HG03025 (cell line): ENCODE measurements at regions not wholly inside any gene's neighbourhood (a gene's known extent, or its start where the extent isn't known, plus 50 kb on each side); places are given as distances from the start of the nearest gene placed in this dataset.

Experiments used
- ATAC-seq: cut with Tn5 transposase; IDR thresholded peaks from one replicate; pipeline ENCODE4 v1.9.1; 2021; ENCODE audit warnings: mild to moderate bottlenecking, moderate library complexity; ENCODE audit not compliant: unreplicated experiment, low FRiP score

- no peak for ATAC-seq
These were observed 67.3 kb upstream of the FUT8 start for GRCh38 chr14:65345266-65345665.

- ATAC-seq: no peak
These were observed 66.1 kb upstream of the FUT8 start for GRCh38 chr14:65346474-65346873.

GRCh38 chr14:65346895-65347294, 65.6 kb upstream of the FUT8 start:
- ATAC-seq: no peak

DNA sequence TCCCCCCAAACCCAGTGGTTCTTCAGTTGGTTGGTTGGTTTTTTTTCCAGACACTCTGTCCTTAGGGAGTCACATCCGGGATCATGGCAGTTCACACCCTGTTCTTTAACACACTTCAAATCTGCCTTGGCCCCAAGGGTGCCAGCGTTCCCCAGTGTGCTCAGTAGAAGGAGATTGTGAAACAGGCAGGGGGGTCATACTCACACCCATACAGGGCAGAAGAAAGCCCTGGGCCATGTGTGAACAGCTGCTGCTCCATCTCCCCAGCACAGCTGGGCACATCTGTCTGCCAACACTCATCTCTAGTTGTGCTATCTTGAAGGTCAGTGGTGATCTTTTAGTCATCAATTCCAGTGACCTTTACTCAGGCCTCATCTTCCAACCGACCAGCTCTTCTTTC, 64.4 kb upstream of the FUT8 start:
- ATAC-seq: no peak

GRCh38 chr14:65349100-65349499, 63.4 kb upstream of the FUT8 start:
- no peak for ATAC-seq

GRCh38 chr14:65351493-65352194, 60.9 kb upstream of the FUT8 start:
- no peak for ATAC-seq

- ATAC-seq: no peak
These were observed 59.5 kb upstream of the FUT8 start for GRCh38 chr14:65352964-65353530.

DNA sequence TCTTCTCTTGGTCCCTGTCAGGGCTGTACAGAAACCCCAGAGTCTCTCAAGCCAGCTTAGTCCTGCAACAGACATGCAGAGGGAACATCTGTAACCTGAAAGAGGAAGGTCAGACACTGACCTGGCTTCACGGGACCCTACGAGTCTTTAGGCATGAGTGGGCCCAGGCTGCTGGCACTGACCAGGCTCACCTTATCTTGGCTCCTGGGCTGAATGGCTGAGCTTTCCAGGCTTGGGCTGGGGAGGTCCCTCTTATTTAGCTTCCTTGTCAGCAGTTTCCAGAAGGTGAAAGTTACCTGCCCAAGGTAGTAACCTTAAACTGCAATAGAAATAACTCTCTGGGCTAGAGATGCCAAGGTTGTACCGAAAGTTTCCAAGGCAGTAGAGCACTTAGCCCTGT, 58.4 kb upstream of the FUT8 start:
- no peak for ATAC-seq

- no peak for ATAC-seq
These were observed 57.8 kb upstream of the FUT8 start for GRCh38 chr14:65354715-65355114.

- no peak for ATAC-seq
These were observed 56.1 kb upstream of the FUT8 start for GRCh38 chr14:65356327-65356836.

DNA sequence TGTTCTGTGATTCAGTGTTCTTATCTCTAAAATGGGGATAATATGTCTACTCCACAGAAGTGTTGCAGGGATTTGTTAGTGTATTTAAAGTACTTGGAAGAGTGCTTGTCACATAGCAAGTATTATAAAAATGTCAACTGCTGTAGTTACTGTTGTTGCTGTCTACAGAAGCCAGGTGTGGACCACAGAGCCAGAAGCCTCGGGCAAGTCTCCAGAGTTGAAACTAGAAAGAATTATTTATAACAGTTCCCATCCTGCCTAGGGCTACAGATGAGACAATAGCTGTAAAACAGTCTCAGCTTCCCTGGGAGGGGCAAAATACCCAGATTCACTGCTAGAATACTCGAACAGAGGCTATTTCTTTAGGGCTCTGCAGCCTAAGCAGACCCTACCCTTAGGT, 55.4 kb upstream of the FUT8 start:
- no peak for ATAC-seq

DNA sequence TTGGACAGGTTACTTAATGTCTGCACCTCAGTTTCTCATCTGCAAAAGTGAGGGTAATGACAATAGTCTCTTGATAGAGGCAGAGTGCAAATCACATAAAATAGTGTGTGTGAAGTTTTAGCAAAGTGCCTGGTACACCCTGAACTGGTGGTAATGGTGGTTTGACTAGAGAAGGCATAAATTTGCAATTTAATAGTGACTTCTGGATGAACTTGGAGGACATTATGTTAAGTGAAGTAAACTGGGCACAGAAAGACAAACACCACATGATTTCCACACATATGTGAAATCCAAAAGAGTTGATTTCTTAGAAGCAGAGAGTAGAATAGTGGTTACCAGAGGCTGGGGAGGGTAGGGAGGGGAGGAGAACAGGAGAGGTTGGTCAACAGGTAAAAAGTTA, 54.8 kb upstream of the FUT8 start:
- no peak for ATAC-seq

GRCh38 chr14:65359503-65359902, 53.0 kb upstream of the FUT8 start:
- ATAC-seq: no peak

DNA sequence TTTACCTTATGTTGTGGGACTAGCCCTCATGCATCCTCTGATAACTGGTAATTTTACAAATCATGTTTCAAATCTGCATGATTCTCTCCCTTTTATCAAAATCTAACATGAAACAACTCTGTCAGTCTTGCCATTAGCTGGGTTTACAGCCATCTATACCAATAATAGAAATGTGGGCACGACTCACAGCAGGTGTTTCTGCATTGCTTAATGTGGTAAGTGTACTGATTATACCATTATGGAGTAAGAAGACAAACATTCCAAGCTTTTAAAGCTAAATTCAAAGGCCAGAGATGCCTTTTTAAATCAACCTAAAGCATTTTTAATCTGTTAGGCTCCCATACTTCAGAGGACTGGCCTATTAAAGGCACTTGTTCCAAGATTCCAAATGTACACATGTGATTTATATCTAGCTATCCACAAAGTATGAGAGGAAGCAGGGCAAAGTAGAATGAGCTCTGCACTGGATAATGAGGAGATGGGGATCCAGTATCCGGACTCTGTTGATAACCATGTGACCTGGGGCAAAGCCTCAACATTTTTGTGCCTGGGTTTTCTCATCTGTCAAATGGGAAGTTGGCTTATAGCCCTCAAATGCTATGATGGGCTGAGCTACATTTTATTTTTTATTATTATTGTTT, 52.3 kb upstream of the FUT8 start:
- no peak for ATAC-seq

GRCh38 chr14:65361920-65362319, 50.6 kb upstream of the FUT8 start:
- no peak for ATAC-seq
